ENCODE measurements at regions not wholly inside any gene's neighbourhood (a gene's known extent, or its start where the extent isn't known, plus 50 kb on each side); places are given as distances from the start of the nearest gene placed in this dataset.

DNA sequence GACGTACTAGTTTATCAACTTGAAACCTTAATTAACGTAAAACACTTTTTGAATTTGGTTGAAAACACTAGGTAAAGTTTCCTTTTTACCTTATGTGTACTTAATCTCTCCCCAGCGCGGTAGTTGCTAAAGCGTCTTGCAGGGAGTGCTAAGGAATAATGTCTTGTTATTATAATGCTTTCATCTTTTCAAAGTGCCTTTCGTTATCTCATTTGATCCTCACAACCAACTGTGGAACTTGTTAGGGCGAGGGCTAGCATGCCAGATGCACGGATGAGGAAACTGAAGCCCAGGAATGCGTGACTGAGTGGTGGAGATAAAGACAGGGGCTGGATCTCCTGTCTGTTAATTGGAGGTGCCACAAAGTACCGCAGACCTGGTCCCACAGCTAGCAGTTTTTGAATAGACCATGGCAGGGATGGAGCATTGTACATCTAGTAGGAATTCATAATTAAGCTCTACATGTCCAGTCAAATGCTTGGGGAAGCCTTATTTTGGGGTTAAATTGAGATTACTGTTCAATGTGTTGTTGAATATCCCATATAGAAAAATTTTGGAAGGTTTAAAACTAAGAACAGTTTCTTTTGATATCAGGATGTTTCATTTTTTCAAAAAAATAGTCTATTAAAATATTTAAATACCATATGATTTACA, 234.3 kb downstream of the SH2D4B start (continued):
- no peak for TF ChIP-seq JUN (IDR thresholded peaks at IDR 0.05; ENCODE audit: low read depth, low read length)
